Right lobe of liver (tissue), 6 donors: ENCODE measurements at regions not wholly inside any gene's neighbourhood (a gene's known extent, or its start where the extent isn't known, plus 50 kb on each side); places are given as distances from the start of the nearest gene placed in this dataset.
A peak's percentile ranks its signal among the peaks of the same experiment; 100 is the strongest.
"Not testable (repeated sequence)": the region's sequence is repeated elsewhere in the genome, so short reads cannot be mapped to it uniquely, and the experiment has no call there.

Experiments
- ATAC-seq, 4 donors: fragments of 200-7000 bp; cut with Tn5 transposase; one replicate each; pipeline ENCODE4 v1.9.1; 2020; ENCODE audit warnings: mild to moderate bottlenecking in 4 of 4, moderate library complexity in 4 of 4
- DNase-seq, 3 donors: peaks; one replicate each; pipeline ENCODE4 v3.0.0-alpha.2; 2020
- H3K27ac ChIP-seq, 3 donors: fragments of 200-600 bp; one replicate each; pipeline ENCODE4 v1.8.0; 2022
- H3K27me3 ChIP-seq, 2 donors: fragments of 200-600 bp; one replicate each; pipeline ENCODE4 v1.8.0; 2022
- H3K36me3 ChIP-seq, 4 donors: fragments of 200-600 bp; sonication (generic) in 1 of 4; one replicate each; pipeline versions ENCODE4 v1.5.1 to v1.8.0; 2017 to 2022; ENCODE audit warnings: control low read depth in 1 of 4
- H3K4me1 ChIP-seq, 4 donors: fragments of 200-600 bp; sonication (generic) in 1 of 4; one replicate each; pipeline versions ENCODE4 v1.5.1 to v1.8.0; 2017 to 2022; ENCODE audit warnings: control low read depth in 1 of 4
- H3K4me3 ChIP-seq, 3 donors: fragments of 200-600 bp; one replicate each; pipeline ENCODE4 v1.8.0; 2022
- H3K9me3 ChIP-seq, 4 donors: fragments of 200-600 bp; sonication (generic) in 1 of 4; one replicate each; pipeline versions ENCODE4 v1.5.1 to v1.8.0; 2017 to 2022; ENCODE audit warnings: control low read depth in 1 of 4
- POLR2A ChIP-seq: fragments of 450-650 bp; IDR thresholded peaks from one replicate; pipeline ENCODE4 v1.6.1; 2017; ENCODE audit warnings: antibody characterized with exemption, mild to moderate bottlenecking
- WGBS: methylation state at CpG from one replicate; pipeline ENCODE4 v1.1.6; 2018; ENCODE audit warnings: low coverage, low lambda C conversion rate; ENCODE audit not compliant: insufficient coverage; ENCODE audit errors: missing lambda C conversion rate; 5-methylcytosine and 5-hydroxymethylcytosine counted together
- intact Hi-C, 2 donors: fragments of 100-400 bp; cut with DNase I; formaldehyde crosslinking; loops; one replicate each; pipeline versions ENCODE4 v1.11.2 to v1.14.1; 2022
- TF ChIP-seq, protein P1 (sequence below), 4 donors: fragments of 200-600 bp in 3 of 4; fragments of 450-650 bp in 1 of 4; IDR thresholded peaks; one replicate each; pipeline versions ENCODE4 v1.5.1 to v1.8.0; 2016 to 2022; ENCODE audit warnings: antibody characterized with exemption in 4 of 4, mild to moderate bottlenecking in 2 of 4
- donor health status: DM: no; HTN: yes; CAD: no.
- donor health status: DM: no; HTN: no; CAD: no.
- donor health status: DM: no; HTN: no; CAD: no.
- donor health status: DM: no; HTN: yes; CAD: no.
- donor health status: DM: no; HTN: yes; CAD: no.

DNA sequence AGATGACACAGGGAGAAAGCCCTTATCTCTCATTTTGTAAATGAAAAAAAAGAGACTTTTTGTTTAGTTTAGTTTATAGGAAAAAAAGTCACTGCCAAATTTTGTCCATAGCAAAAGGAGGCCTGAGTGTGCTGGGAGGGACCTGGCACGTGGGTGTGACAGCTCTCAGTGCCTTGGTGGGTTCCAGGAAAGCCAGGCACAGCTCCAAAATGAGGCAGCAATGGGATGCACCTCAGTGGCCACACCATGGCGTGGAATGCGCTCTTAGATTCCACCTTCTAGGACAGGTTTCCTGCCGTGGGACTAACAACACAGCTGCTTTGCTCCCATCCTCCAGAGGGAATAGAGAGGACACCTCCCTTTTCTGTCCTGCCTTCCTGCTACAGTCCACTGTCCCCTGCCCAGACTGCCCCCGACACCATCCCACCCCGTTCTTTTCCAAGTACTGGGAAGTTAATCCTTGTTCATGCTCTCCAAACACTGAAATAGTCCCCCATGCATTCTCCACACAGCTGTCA lies 207.6 kb downstream of the EMP1 start:
- 58% methylated on average over 2 of the region's 6 CpGs for WGBS
- H3K9me3 ChIP-seq: no peaks in the 10 kb centered on the region
- TF ChIP-seq POLR2A: no peak
- TF ChIP-seq, protein P1, sequence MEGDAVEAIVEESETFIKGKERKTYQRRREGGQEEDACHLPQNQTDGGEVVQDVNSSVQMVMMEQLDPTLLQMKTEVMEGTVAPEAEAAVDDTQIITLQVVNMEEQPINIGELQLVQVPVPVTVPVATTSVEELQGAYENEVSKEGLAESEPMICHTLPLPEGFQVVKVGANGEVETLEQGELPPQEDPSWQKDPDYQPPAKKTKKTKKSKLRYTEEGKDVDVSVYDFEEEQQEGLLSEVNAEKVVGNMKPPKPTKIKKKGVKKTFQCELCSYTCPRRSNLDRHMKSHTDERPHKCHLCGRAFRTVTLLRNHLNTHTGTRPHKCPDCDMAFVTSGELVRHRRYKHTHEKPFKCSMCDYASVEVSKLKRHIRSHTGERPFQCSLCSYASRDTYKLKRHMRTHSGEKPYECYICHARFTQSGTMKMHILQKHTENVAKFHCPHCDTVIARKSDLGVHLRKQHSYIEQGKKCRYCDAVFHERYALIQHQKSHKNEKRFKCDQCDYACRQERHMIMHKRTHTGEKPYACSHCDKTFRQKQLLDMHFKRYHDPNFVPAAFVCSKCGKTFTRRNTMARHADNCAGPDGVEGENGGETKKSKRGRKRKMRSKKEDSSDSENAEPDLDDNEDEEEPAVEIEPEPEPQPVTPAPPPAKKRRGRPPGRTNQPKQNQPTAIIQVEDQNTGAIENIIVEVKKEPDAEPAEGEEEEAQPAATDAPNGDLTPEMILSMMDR (IDR thresholded peaks at IDR 0.05): no peak
- no peak overlapping the region for H3K27ac ChIP-seq
- no peaks in the 10 kb centered on the region for H3K27me3 ChIP-seq
- H3K36me3 ChIP-seq: no peaks in the 10 kb centered on the region
- no peak overlapping the region for H3K4me3 ChIP-seq
- ATAC-seq: peak in 1 of 4 donors; percentile 16
- no peak for DNase-seq
- intact Hi-C loops: no loop called here
- H3K4me1 ChIP-seq: no peaks in the 10 kb centered on the region

DNA sequence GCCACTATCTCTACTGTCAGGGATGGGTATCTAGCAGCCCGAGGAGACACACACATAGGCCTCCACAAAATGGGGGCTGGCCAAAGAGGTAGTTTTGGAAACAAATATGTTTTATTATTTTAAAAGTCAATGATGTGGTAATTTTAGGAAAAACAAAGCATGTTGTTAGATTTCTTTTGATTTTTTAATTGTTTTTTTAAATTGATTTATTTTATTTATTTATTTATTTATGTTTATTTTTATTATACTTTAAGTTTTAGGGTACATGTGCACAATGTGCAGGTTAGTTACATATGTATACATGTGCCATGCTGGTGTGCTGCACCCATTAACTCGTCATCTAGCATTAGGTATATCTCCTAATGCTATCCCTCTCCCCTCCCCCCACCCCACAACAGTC lies 194.8 kb downstream of the EMP1 start:
- H3K36me3 ChIP-seq, H3K4me3 ChIP-seq, H3K9me3 ChIP-seq, intact Hi-C loops, H3K27ac ChIP-seq, DNase-seq, H3K27me3 ChIP-seq, H3K4me1 ChIP-seq, ATAC-seq: not testable (repeated sequence)
- WGBS: 71% methylated on average over 1 of the region's 2 CpGs

DNA sequence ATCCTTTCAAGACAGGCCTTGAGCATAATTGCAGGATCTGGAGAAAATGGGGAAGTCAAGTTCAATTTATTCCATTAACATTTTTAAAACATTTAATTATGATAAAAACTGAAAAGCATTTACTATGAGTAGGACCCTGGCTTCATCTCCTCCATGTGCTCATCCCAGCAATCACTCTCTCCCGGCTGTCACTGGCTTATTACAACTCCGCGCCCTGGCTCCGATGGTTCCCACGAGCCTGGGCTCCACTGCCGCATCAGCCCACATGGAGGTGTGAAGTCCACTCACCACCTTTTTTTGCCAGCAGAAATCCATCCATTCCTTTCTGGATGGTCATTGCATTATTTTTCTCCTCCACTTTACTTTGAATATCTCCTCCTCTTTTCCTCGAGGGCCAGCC lies 194.4 kb downstream of the EMP1 start:
- intact Hi-C loops: no loop called here
- H3K4me1 ChIP-seq: peaks cover 0 to 7% (median 3%) of the 10 kb centered on the region in 4 donors
- no peaks in the 10 kb centered on the region for H3K36me3 ChIP-seq
- TF ChIP-seq, protein P1 (IDR thresholded peaks at IDR 0.05): no peak
- no peak for TF ChIP-seq POLR2A
- no peaks in the 10 kb centered on the region for H3K27me3 ChIP-seq
- H3K4me3 ChIP-seq: no peak overlapping the region
- H3K9me3 ChIP-seq: no peaks in the 10 kb centered on the region
- no peak for ATAC-seq
- 79% methylated on average over 7 of the region's 7 CpGs for WGBS
- peak overlapping the region in 2 of 3 donors; percentile 19 to 26 for H3K27ac ChIP-seq
- no peak for DNase-seq

DNA sequence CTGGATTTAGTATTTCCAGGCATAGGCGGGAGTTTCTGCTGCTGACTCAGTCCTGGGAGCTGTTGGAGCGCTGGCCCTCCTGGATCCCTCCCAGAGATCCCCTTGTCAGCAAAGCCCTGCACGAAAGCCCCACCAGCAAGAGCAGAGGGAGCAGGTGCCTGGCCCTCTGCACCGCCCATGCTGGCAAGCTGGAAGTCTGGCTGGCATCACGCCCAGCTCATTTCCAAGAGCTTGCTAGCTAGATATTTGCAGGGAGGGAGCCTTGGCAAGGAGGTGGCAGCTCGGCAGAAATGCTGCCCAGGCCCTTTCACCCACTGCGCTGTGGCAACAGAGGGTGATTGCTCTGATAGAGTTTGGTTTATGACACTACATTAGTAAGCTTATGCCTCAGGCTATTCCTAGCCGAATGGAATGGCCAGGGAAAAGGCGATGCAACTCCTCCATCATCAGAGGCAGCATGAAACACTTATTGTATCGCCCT lies 193.9 kb downstream of the EMP1 start:
- H3K27ac ChIP-seq: peak overlapping the region in 2 of 3 donors; percentile 19 to 26
- peak; percentile 99 to 100 (median 100) for ATAC-seq
- DNase-seq: peak; percentile 94 to 97 (median 96)
- no peaks in the 10 kb centered on the region for H3K27me3 ChIP-seq
- H3K36me3 ChIP-seq: no peaks in the 10 kb centered on the region
- H3K4me1 ChIP-seq: peaks cover 0 to 7% (median 3%) of the 10 kb centered on the region in 4 donors
- H3K4me3 ChIP-seq: no peak overlapping the region
- intact Hi-C loops: no loop called here
- no peaks in the 10 kb centered on the region for H3K9me3 ChIP-seq
- WGBS: 25% methylated on average over 6 of the region's 10 CpGs
- TF ChIP-seq, protein P1 (IDR thresholded peaks at IDR 0.05): no peak
- no peak for TF ChIP-seq POLR2A

DNA sequence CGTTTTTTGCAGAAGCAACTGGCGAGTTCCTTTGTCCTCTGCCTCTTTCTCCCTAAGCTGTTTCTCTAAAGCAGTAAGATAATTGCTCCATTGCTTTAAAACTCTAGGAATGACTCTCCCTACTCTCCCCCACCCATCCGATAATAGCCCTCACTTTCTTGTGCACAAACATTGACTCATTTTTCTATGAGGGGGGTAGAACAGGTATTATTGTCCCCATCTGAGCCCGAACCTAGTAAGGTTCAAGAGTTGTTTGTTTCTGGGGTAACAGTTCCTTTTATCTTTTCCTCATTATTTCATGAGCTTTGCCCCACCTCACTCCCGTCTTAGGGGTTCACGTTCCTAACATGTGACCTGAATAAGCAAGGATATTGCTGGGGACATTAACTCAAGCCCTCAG lies 190.6 kb downstream of the EMP1 start:
- H3K4me3 ChIP-seq: no peak overlapping the region
- H3K36me3 ChIP-seq: no peaks in the 10 kb centered on the region
- peaks cover 0 to 7% (median 3%) of the 10 kb centered on the region in 4 donors for H3K4me1 ChIP-seq
- DNase-seq: no peak
- ATAC-seq: no peak
- 80% methylated on average over 6 of the region's 6 CpGs for whole genome bisulfite sequencing
- no peaks in the 10 kb centered on the region for H3K27me3 ChIP-seq
- H3K9me3 ChIP-seq: no peaks in the 10 kb centered on the region
- no peak overlapping the region for H3K27ac ChIP-seq
- no peak for TF ChIP-seq POLR2A
- TF ChIP-seq, protein P1 (IDR thresholded peaks at IDR 0.05): no peak
- intact Hi-C loops: no loop called here
